HFFc6 (cell line): ENCODE measurements at regions not wholly inside any gene's neighbourhood (a gene's known extent, or its start where the extent isn't known, plus 50 kb on each side); places are given as distances from the start of the nearest gene placed in this dataset.

Experiments
- DNase-seq: peaks from one replicate; pipeline ENCODE4 v3.0.0-alpha.2; 2018
- H3K27ac Mint-ChIP-seq: 2 replicates; pipeline ENCODE4 v1.8.0; 2020; ENCODE audit warnings: mild to moderate bottlenecking, mixed read lengths
- H3K27me3 Mint-ChIP-seq: 2 replicates; pipeline ENCODE4 v1.8.0; 2021; ENCODE audit warnings: mild to moderate bottlenecking, moderate library complexity, mixed read lengths; ENCODE audit not compliant: insufficient read depth
- H3K36me3 Mint-ChIP-seq: 2 replicates; pipeline ENCODE4 v1.8.0; 2021; ENCODE audit warnings: low read depth, mixed read lengths
- H3K4me1 Mint-ChIP-seq: 2 replicates; pipeline ENCODE4 v1.8.0; 2020; ENCODE audit warnings: low read depth, mixed read lengths
- H3K4me3 Mint-ChIP-seq: 2 replicates; pipeline ENCODE4 v1.8.0; 2020; ENCODE audit warnings: mild to moderate bottlenecking, moderate library complexity, mixed read lengths
- H3K9me3 Mint-ChIP-seq: 2 replicates; pipeline ENCODE4 v1.8.0; 2020; ENCODE audit warnings: mild to moderate bottlenecking, mixed read lengths
- CTCF ChIP-seq: fragments of 200-600 bp; sonication (generic); IDR thresholded peaks from 2 replicates; pipeline ENCODE4 v1.5.0; 2021; ENCODE audit warnings: antibody characterized with exemption, mild to moderate bottlenecking

- Mint-ChIP-seq H3K4me1 (peaks cover 17% of the 10 kb centered on the region; the same call in 1 of the 2 replicates), H3K27me3 (peaks cover 11% of the 10 kb centered on the region), H3K36me3 (no peaks in the 10 kb centered on the region), H3K9me3 (no peaks in the 10 kb centered on the region), H3K4me3 (no peak overlapping the region), H3K27ac (no peak overlapping the region)
- no peak for DNase-seq
- no peak for TF ChIP-seq CTCF
These were observed 101.8 kb downstream of the TNFAIP3 start for GRCh38 chr6:137968901-137969300.

DNA sequence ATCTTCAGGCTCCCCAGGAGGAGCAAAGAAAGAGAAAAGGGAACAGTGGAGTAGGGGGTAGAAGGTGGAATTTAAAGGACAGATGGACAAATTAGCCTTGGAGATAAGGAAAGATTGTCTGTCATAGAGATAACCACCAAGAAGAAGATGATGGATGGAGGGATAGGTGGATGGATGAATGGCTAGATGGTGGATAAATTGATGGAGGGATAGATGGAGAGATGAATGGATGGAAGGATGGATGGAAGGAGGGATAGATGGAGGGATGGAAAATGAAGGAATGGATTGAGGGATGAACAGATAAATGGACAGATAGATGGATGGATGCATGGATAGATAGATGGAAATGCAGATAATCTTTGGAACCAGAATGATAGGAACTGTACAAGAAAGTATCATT lies 102.8 kb downstream of the TNFAIP3 start:
- no peaks in the 10 kb centered on the region for H3K36me3 Mint-ChIP-seq
- H3K4me1 Mint-ChIP-seq, result peaks cover 17% of the 10 kb centered on the region; the same call in 1 of the 2 replicates
- H3K9me3 Mint-ChIP-seq, result no peaks in the 10 kb centered on the region
- DNase-seq, result no peak
- no peak for TF ChIP-seq CTCF
- H3K27me3 Mint-ChIP-seq, result peaks cover 11% of the 10 kb centered on the region
- no peak overlapping the region for H3K27ac Mint-ChIP-seq
- H3K4me3 Mint-ChIP-seq, result no peak overlapping the region

DNA sequence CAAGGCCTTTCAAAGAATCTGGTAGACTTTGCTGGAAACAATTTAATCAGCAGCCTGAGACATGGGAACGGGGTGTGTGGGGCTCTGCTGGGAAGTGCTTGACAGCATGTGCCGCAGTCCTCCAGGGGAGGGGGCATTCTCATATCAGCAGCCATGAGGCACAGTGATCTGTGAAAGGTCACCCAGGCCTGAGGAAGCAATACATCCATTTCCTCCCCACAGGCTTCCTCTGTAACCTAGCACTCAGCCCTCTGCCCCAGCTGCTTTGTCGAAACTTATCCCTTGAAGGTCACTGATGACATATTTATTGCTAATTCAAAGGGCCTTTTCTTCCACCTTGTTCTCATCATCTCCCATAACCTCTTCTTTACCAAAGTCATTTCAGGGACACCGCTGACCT lies 103.3 kb downstream of the TNFAIP3 start:
- Mint-ChIP-seq H3K9me3 (no peaks in the 10 kb centered on the region), H3K27ac (no peak overlapping the region), H3K4me1 (peaks cover 18% of the 10 kb centered on the region), H3K4me3 (no peak overlapping the region), H3K36me3 (no peaks in the 10 kb centered on the region), H3K27me3 (peaks cover 11% of the 10 kb centered on the region)
- DNase-seq, result no peak
- TF ChIP-seq CTCF, result no peak

- peaks cover 9% of the 10 kb centered on the region for H3K27me3 Mint-ChIP-seq
- TF ChIP-seq CTCF, result no peak
- DNase-seq, result no peak
- H3K4me3 Mint-ChIP-seq, result no peak overlapping the region
- H3K27ac Mint-ChIP-seq, result no peak overlapping the region
- H3K4me1 Mint-ChIP-seq, result peaks cover 21% of the 10 kb centered on the region
- H3K9me3 Mint-ChIP-seq, result no peaks in the 10 kb centered on the region
- no peaks in the 10 kb centered on the region for H3K36me3 Mint-ChIP-seq
These were observed 106.1 kb downstream of the TNFAIP3 start for GRCh38 chr6:137973201-137973600.

DNA sequence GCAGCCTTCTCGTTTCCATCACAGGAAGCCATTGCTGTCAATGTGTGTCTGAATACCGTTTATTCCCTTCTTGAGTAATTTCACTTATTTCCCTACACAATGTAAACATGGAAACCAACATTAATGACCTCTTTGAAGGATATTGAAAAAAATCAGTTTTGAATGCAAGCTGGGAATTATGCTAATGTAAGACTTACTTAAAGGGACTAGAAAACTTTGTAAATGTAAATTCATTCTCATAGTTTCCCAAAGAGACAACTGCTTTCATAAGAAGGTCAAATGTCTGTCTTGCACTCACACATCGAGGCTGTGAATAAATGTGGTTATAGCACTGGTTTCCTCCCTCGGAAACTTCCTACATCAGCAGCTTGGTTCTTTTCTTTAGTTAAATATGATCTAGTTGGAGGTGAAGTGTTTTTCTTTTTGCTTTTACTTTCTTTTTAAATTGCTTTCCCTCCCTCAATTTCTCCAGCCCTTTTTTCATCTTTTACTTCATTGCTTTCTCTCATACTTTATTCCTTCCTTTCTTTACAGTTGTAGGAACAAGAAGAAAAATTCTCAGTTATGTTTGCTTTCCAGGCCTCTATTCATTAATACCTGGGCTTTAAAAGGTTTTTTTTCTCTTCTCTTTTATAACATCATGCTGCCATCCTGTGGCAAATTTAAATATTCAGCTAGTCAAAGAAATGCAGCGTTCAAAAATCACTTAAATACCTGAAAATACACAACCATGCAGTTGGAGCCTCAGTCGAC lies 108.3 kb downstream of the TNFAIP3 start:
- Mint-ChIP-seq H3K4me1 (peaks cover 14% of the 10 kb centered on the region), H3K36me3 (no peaks in the 10 kb centered on the region), H3K4me3 (peak overlapping the region; percentile 15; the same call in 1 of the 2 replicates), H3K27me3 (peaks cover 4% of the 10 kb centered on the region; the same call in 1 of the 2 replicates), H3K9me3 (no peaks in the 10 kb centered on the region), H3K27ac (no peak overlapping the region)
- peak; percentile 69 for TF ChIP-seq CTCF
- no peak for DNase-seq
